NCI-H69 (cell line): ENCODE measurements at regions not wholly inside any gene's neighbourhood (a gene's known extent, or its start where the extent isn't known, plus 50 kb on each side); places are given as distances from the start of the nearest gene placed in this dataset.

Experiments
- DNase-seq: peaks from one replicate; lab custom pipeline; 2025; lab: John Stamatoyannopoulos, UW

- no peak for DNase-seq
These were observed 133.9 kb downstream of the RFLNA start for GRCh38 chr12:124428792-124429281.

- peak; percentile 32 for DNase-seq
These were observed 133.4 kb downstream of the RFLNA start for GRCh38 chr12:124428136-124428791.

GRCh38 chr12:124426594-124427555 lies 132.0 kb downstream of the RFLNA start:
- DNase-seq = no peak

GRCh38 chr12:124425667-124426066 lies 130.8 kb downstream of the RFLNA start:
- DNase-seq = no peak

GRCh38 chr12:124424516-124424905 lies 129.6 kb downstream of the RFLNA start:
- DNase-seq = no peak

GRCh38 chr12:124423761-124424515 lies 129.0 kb downstream of the RFLNA start:
- DNase-seq = no peak

GRCh38 chr12:124422570-124423523 lies 128.0 kb downstream of the RFLNA start:
- peak; percentile 98 for DNase-seq

GRCh38 chr12:124422142-124422569 lies 127.3 kb downstream of the RFLNA start:
- DNase-seq = peak; percentile 98

GRCh38 chr12:124420996-124421674 lies 126.2 kb downstream of the RFLNA start:
- DNase-seq = no peak

- no peak for DNase-seq
These were observed 125.4 kb downstream of the RFLNA start for GRCh38 chr12:124420041-124420995.

- DNase-seq = peak; percentile 45
These were observed 124.6 kb downstream of the RFLNA start for GRCh38 chr12:124419292-124420040.

- DNase-seq = no peak
These were observed 123.9 kb downstream of the RFLNA start for GRCh38 chr12:124418791-124419190.

GRCh38 chr12:124418156-124418555 lies 123.3 kb downstream of the RFLNA start:
- no peak for DNase-seq

GRCh38 chr12:124416516-124417395 lies 121.9 kb downstream of the RFLNA start:
- no peak for DNase-seq

GRCh38 chr12:124415064-124415463 lies 120.2 kb downstream of the RFLNA start:
- no peak for DNase-seq

GRCh38 chr12:124413915-124414314 lies 119.0 kb downstream of the RFLNA start:
- DNase-seq = peak; percentile 57

- no peak for DNase-seq
These were observed 118.5 kb downstream of the RFLNA start for GRCh38 chr12:124413401-124413800.

- DNase-seq = no peak
These were observed 117.7 kb downstream of the RFLNA start for GRCh38 chr12:124412646-124413015.
